ENCODE measurements at regions not wholly inside any gene's neighbourhood (a gene's known extent, or its start where the extent isn't known, plus 50 kb on each side); places are given as distances from the start of the nearest gene placed in this dataset.

DNA sequence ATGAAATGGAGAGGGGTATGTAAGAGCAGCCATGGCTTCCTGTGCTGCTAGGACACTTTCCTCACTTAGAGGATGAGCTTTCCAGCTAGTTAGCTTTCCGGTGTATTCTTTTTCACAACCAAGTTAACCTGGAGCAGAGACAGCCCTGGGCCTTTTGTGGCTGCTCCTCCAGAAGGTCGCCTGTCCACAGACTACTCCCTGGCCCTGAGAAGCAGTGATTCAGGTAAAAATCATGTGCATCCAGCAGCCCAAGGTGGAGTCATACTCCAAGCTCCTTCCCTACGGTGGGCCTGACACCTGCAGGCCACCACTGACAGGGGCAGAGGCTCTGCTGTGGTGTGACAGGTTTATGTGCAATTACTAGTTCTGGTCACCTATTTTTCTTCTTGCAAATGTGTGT is 187.2 kb downstream of the ANKRD30B start:
- TF ChIP-seq, protein P1, sequence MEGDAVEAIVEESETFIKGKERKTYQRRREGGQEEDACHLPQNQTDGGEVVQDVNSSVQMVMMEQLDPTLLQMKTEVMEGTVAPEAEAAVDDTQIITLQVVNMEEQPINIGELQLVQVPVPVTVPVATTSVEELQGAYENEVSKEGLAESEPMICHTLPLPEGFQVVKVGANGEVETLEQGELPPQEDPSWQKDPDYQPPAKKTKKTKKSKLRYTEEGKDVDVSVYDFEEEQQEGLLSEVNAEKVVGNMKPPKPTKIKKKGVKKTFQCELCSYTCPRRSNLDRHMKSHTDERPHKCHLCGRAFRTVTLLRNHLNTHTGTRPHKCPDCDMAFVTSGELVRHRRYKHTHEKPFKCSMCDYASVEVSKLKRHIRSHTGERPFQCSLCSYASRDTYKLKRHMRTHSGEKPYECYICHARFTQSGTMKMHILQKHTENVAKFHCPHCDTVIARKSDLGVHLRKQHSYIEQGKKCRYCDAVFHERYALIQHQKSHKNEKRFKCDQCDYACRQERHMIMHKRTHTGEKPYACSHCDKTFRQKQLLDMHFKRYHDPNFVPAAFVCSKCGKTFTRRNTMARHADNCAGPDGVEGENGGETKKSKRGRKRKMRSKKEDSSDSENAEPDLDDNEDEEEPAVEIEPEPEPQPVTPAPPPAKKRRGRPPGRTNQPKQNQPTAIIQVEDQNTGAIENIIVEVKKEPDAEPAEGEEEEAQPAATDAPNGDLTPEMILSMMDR (IDR thresholded peaks at IDR 0.05), result no peak
- TF ChIP-seq ZNF423 (CRISPR knock-in tag; IDR thresholded peaks at IDR 0.05) (no peak), RELA (CRISPR knock-in tag; IDR thresholded peaks at IDR 0.05; ENCODE audit: borderline replicate concordance) (no peak), NR3C1 (CRISPR knock-in tag; conservative IDR thresholded peaks at IDR 0.05; ENCODE audit: low read depth) (no peak)
- TF ChIP-seq, protein P2, sequence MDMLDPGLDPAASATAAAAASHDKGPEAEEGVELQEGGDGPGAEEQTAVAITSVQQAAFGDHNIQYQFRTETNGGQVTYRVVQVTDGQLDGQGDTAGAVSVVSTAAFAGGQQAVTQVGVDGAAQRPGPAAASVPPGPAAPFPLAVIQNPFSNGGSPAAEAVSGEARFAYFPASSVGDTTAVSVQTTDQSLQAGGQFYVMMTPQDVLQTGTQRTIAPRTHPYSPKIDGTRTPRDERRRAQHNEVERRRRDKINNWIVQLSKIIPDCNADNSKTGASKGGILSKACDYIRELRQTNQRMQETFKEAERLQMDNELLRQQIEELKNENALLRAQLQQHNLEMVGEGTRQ (CRISPR knock-in tag; IDR thresholded peaks at IDR 0.05), result no peak
- TF ChIP-seq, protein P3, sequence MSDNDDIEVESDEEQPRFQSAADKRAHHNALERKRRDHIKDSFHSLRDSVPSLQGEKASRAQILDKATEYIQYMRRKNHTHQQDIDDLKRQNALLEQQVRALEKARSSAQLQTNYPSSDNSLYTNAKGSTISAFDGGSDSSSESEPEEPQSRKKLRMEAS (CRISPR knock-in tag; IDR thresholded peaks at IDR 0.05), result no peak
- TF ChIP-seq, protein P4, sequence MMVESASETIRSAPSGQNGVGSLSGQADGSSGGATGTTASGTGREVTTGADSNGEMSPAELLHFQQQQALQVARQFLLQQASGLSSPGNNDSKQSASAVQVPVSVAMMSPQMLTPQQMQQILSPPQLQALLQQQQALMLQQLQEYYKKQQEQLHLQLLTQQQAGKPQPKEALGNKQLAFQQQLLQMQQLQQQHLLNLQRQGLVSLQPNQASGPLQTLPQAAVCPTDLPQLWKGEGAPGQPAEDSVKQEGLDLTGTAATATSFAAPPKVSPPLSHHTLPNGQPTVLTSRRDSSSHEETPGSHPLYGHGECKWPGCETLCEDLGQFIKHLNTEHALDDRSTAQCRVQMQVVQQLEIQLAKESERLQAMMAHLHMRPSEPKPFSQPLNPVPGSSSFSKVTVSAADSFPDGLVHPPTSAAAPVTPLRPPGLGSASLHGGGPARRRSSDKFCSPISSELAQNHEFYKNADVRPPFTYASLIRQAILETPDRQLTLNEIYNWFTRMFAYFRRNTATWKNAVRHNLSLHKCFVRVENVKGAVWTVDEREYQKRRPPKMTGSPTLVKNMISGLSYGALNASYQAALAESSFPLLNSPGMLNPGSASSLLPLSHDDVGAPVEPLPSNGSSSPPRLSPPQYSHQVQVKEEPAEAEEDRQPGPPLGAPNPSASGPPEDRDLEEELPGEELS (CRISPR knock-in tag; IDR thresholded peaks at IDR 0.05), result no peak
- TF ChIP-seq, protein P5, sequence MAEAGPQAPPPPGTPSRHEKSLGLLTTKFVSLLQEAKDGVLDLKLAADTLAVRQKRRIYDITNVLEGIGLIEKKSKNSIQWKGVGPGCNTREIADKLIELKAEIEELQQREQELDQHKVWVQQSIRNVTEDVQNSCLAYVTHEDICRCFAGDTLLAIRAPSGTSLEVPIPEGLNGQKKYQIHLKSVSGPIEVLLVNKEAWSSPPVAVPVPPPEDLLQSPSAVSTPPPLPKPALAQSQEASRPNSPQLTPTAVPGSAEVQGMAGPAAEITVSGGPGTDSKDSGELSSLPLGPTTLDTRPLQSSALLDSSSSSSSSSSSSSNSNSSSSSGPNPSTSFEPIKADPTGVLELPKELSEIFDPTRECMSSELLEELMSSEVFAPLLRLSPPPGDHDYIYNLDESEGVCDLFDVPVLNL (CRISPR knock-in tag; IDR thresholded peaks at IDR 0.05; ENCODE audit: borderline replicate concordance, low read depth), result no peak

All from WTC11 (cell line).